Panc1 (cell line): ENCODE measurements at regions not wholly inside any gene's neighbourhood (a gene's known extent, or its start where the extent isn't known, plus 50 kb on each side); places are given as distances from the start of the nearest gene placed in this dataset.

Experiments
- ATAC-seq: fragments of 200-7000 bp; cut with Tn5 transposase; 2 replicates; pipeline ENCODE4 v1.9.1; 2020; ENCODE audit warnings: mild to moderate bottlenecking, moderate library complexity
- BruUV-seq: library from RNA; stranded (reverse); fragments of 400-500 nt; replicated peaks from 2 replicates; lab custom pipeline; 2021; lab: Mats Ljungman, UMichigan
- CTCF ChIA-PET: fragments of 300-600 bp; sonication (Branson Sonifier 250); formaldehyde crosslinking; loops from one replicate; lab custom pipeline; 2022; ENCODE audit warnings: antibody characterized with exemption; lab: Charles Lee
- POLR2A ChIA-PET: fragments of 300-600 bp; sonication (Branson Sonifier 250); formaldehyde crosslinking; loops from one replicate; lab custom pipeline; 2022; ENCODE audit warnings: antibody characterized with exemption; lab: Charles Lee
- DNase-seq: peaks from one replicate; pipeline ENCODE4 v3.0.0-alpha.2; 2010; ENCODE audit warnings: low read depth, low spot score
- H3K27ac ChIP-seq: 2 replicates; pipeline ENCODE4 v1.5.1; 2011; ENCODE audit warnings: mild to moderate bottlenecking, low read length, inconsistent platforms
- H3K27me3 ChIP-seq: fragments of 200-500 bp; sonication (Bioruptor generic); 2 replicates; pipeline ENCODE4 v1.6.0; 2014; ENCODE audit warnings: low read length, inconsistent platforms; ENCODE audit not compliant: control insufficient read depth, insufficient read depth
- H3K36me3 ChIP-seq: fragments of 200-500 bp; sonication (Bioruptor generic); 2 replicates; pipeline ENCODE4 v1.5.1; 2014; ENCODE audit warnings: inconsistent platforms, mild to moderate bottlenecking, low read length, moderate library complexity; ENCODE audit not compliant: control insufficient read depth, insufficient read depth
- H3K4me1 ChIP-seq: 2 replicates; pipeline ENCODE4 v1.5.1; 2011; ENCODE audit warnings: inconsistent platforms, mild to moderate bottlenecking, low read length, moderate library complexity; ENCODE audit not compliant: control insufficient read depth, insufficient read depth
- H3K4me3 ChIP-seq, 2 experiments: 2 replicates each; pipeline ENCODE4 v1.5.1; 2011 to 2012; ENCODE audit warnings: low read depth in 2 of 2, low read length in 2 of 2, mild to moderate bottlenecking in 2 of 2, inconsistent platforms in 1 of 2, moderate library complexity in 1 of 2
- H3K9me3 ChIP-seq: fragments of 200-500 bp; sonication (Bioruptor generic); 2 replicates; pipeline ENCODE4 v1.5.1; 2014; ENCODE audit warnings: low read depth, mild to moderate bottlenecking, inconsistent platforms, low read length, moderate library complexity; ENCODE audit not compliant: control insufficient read depth, insufficient read depth
- CTCF ChIP-seq: fragments of 450-650 bp; IDR thresholded peaks from 2 replicates; pipeline ENCODE4 v1.5.1; 2017; ENCODE audit warnings: mild to moderate bottlenecking
- POLR2AphosphoS5 ChIP-seq: IDR thresholded peaks from 2 replicates; pipeline ENCODE4 v1.6.1; 2012; ENCODE audit warnings: mild to moderate bottlenecking, low read depth, low read length, moderate library complexity
- SIN3A ChIP-seq: IDR thresholded peaks from 2 replicates; pipeline ENCODE4 v1.6.1; 2012; ENCODE audit warnings: low read depth, mild to moderate bottlenecking, low read length, moderate library complexity, borderline replicate concordance; ENCODE audit not compliant: insufficient read depth
- TCF7L2 ChIP-seq: IDR thresholded peaks from 2 replicates; pipeline ENCODE4 v1.6.1; 2011; ENCODE audit warnings: mild to moderate bottlenecking, low read depth, low read length, inconsistent platforms
- in situ Hi-C: cut with HindIII; loops from 2 replicates; pipeline ENCODE4 v1.10.0; 2016; ENCODE audit warnings: low sequenced_read_pairs, low pct_unique_long_range_greater_than_20kb
- intact Hi-C: fragments of 100-400 bp; cut with micrococcal nuclease; formaldehyde crosslinking; loops from one replicate; pipeline ENCODE4 v1.10.0; 2022; ENCODE audit not compliant: unreplicated experiment
- TF ChIP-seq, protein P1 (sequence below), 2 experiments: IDR thresholded peaks; 2 replicates each; pipeline ENCODE4 v1.6.1; 2011 to 2012; ENCODE audit warnings: low read depth in 2 of 2, control low read depth in 1 of 2, low read length in 1 of 2, mild to moderate bottlenecking in 1 of 2, moderate library complexity in 1 of 2; ENCODE audit not compliant: insufficient read depth in 1 of 2

DNA sequence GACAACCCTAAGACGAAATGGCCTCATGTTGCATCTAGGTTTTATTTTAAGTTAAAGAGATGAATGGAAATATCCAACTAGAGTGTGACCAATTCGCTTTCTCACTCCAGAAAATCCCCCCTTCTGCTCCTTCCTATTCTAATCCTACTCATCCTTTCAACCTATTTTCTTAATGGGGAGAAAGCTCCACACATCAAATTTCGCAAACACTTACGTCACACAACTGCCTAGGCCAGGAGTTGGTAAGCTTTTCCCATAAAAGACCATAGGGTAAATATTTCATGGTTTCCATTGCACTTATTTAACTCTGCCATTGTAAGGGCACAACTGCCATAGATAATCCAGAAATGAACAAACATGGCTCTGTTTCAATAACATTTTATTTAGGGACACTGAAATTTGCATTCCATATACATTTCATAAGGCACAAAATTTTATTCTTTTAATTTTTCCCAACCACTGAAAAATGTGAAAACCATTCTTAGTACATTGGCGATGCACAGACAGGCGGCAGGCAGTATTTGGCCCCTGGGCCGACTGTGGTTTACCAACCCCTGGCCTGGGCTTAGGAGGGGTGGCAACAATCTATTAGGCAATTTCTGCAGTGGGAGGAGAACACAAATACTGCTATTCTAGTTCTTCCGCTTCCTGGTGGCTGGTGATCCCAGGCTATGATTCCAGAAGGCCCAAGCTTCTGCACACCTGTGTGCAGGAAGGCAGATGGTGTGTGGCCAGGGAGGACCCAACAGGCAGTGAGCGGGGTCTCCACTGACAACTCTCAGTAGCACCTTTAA is 67.2 kb upstream of the FOXN3 start:
- intact Hi-C loops = no loop called here
- no peak for DNase-seq
- Histone ChIP-seq H3K4me3 (no peak overlapping the region), H3K27me3 (no peaks in the 10 kb centered on the region), H3K9me3 (no peaks in the 10 kb centered on the region), H3K4me1 (no peaks in the 10 kb centered on the region), H3K36me3 (no peaks in the 10 kb centered on the region), H3K27ac (no peak overlapping the region)
- TF ChIP-seq POLR2AphosphoS5 = no peak
- TF ChIP-seq TCF7L2 = no peak
- TF ChIP-seq, protein P1, sequence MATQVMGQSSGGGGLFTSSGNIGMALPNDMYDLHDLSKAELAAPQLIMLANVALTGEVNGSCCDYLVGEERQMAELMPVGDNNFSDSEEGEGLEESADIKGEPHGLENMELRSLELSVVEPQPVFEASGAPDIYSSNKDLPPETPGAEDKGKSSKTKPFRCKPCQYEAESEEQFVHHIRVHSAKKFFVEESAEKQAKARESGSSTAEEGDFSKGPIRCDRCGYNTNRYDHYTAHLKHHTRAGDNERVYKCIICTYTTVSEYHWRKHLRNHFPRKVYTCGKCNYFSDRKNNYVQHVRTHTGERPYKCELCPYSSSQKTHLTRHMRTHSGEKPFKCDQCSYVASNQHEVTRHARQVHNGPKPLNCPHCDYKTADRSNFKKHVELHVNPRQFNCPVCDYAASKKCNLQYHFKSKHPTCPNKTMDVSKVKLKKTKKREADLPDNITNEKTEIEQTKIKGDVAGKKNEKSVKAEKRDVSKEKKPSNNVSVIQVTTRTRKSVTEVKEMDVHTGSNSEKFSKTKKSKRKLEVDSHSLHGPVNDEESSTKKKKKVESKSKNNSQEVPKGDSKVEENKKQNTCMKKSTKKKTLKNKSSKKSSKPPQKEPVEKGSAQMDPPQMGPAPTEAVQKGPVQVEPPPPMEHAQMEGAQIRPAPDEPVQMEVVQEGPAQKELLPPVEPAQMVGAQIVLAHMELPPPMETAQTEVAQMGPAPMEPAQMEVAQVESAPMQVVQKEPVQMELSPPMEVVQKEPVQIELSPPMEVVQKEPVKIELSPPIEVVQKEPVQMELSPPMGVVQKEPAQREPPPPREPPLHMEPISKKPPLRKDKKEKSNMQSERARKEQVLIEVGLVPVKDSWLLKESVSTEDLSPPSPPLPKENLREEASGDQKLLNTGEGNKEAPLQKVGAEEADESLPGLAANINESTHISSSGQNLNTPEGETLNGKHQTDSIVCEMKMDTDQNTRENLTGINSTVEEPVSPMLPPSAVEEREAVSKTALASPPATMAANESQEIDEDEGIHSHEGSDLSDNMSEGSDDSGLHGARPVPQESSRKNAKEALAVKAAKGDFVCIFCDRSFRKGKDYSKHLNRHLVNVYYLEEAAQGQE (IDR thresholded peaks at IDR 0.05; ENCODE audit: insufficient read depth in 1 of 2, low read depth in 2 of 2, low read length in 1 of 2) = no peak
- no peak for TF ChIP-seq SIN3A
- no peak for TF ChIP-seq CTCF
- no peak for ATAC-seq
- no TSS peak for BruUV-seq
- CTCF ChIA-PET = no interaction called here
- POLR2A ChIA-PET = no interaction called here
- in situ Hi-C loops = no loop called here

DNA sequence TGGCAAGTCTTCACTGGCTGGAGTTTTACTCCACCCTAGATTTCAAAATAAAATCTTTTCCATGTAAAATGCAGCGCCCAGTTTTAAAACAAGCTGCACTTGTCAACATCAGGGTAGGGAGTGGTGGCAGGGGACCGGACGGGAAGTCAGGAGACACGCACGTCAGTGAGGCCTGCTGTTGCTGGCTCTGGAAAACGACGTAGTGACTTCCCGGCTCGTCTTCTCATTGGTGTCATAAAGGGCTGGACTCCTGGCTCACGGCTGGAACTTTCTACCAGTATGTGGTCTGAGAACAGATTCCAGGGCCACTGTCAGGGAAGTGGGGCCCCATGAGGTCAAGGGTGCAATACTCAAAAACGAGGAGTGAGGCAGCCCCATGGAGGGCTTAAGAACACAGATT is 64.2 kb upstream of the FOXN3 start:
- no TSS peak for BruUV-seq
- Histone ChIP-seq H3K9me3 (no peaks in the 10 kb centered on the region), H3K4me3 (no peak overlapping the region), H3K27ac (no peak overlapping the region), H3K36me3 (no peaks in the 10 kb centered on the region), H3K4me1 (no peaks in the 10 kb centered on the region), H3K27me3 (no peaks in the 10 kb centered on the region)
- ChIA-PET POLR2A (no interaction called here), CTCF (interaction anchor here (0.7 kb wide), 1 partner anchor 304 kb away, joined by 8 read pairs; no protein-coding TSS in a partner anchor)
- no peak for DNase-seq
- in situ Hi-C loops (no loop called here), intact Hi-C loops (no loop called here)
- no peak for ATAC-seq
- TF ChIP-seq, protein P1 (IDR thresholded peaks at IDR 0.05; ENCODE audit: insufficient read depth in 1 of 2, low read depth in 2 of 2, low read length in 1 of 2) = no peak
- no peak for TF ChIP-seq CTCF
- TF ChIP-seq TCF7L2 = no peak
- TF ChIP-seq POLR2AphosphoS5 = no peak
- TF ChIP-seq SIN3A = no peak
